Endothelial cell of umbilical vein (primary cell): ENCODE measurements at regions not wholly inside any gene's neighbourhood (a gene's known extent, or its start where the extent isn't known, plus 50 kb on each side); places are given as distances from the start of the nearest gene placed in this dataset.

ENCODE experiments used
- BruUV-seq: library from RNA; stranded (reverse); fragments of 400-500 nt; replicated peaks from 2 replicates; lab custom pipeline; 2021; lab: Mats Ljungman, UMichigan
- CTCF ChIA-PET: fragments of 300-600, 350-600 bp; sonication (Branson Sonifier 250); formaldehyde crosslinking; loops from one replicate; lab custom pipeline; 2021; ENCODE audit warnings: antibody characterized with exemption, inconsistent platforms; lab: Charles Lee
- POLR2A ChIA-PET: fragments of 300-600, 350-600 bp; sonication (Branson Sonifier 250); formaldehyde crosslinking; loops from one replicate; lab custom pipeline; 2021; ENCODE audit warnings: antibody characterized with exemption, inconsistent platforms; lab: Charles Lee
- DNase-seq: peaks from one replicate; pipeline ENCODE4 v3.0.0-alpha.2; 2011; ENCODE audit warnings: low read depth, low spot score
- FAIRE-seq: peaks from 2 replicates; lab custom pipeline; 2011; peaks lifted over from hg19 to GRCh38; lab: Jason Lieb, UNC
- H2AFZ ChIP-seq: 2 replicates; pipeline ENCODE4 v1.6.0; 2012; ENCODE audit warnings: low read depth, low read length, control low read depth, inconsistent platforms
- H3K27ac ChIP-seq: 2 replicates; pipeline ENCODE4 v1.5.1; 2011; ENCODE audit warnings: low read depth, mild to moderate bottlenecking, control low read depth, low read length, moderate library complexity; ENCODE audit not compliant: insufficient read depth
- H3K27me3 ChIP-seq, 2 experiments: 2 replicates each; pipeline versions ENCODE4 v1.6.0 to v1.6.1; 2011; ENCODE audit warnings: low read length in 2 of 2, mixed read lengths in 1 of 2; ENCODE audit not compliant: control insufficient read depth in 2 of 2, insufficient read depth in 2 of 2
- H3K36me3 ChIP-seq, 2 experiments: 2 replicates in 1 of 2; 3 replicates in 1 of 2; pipeline ENCODE4 v1.5.1; 2011; ENCODE audit warnings: low read length in 2 of 2, mild to moderate bottlenecking in 1 of 2, moderate library complexity in 1 of 2; ENCODE audit not compliant: control insufficient read depth in 2 of 2, insufficient read depth in 2 of 2; ENCODE audit errors: extremely low read depth in 1 of 2
- H3K4me1 ChIP-seq: 3 replicates; pipeline ENCODE4 v1.5.1; 2011; ENCODE audit warnings: mild to moderate bottlenecking, low read length; ENCODE audit not compliant: control insufficient read depth, insufficient read depth; ENCODE audit errors: extremely low read depth
- H3K4me2 ChIP-seq: 2 replicates; pipeline ENCODE4 v1.6.1; 2011; ENCODE audit warnings: low read length, control low read depth, mixed read lengths; ENCODE audit not compliant: insufficient read depth
- H3K4me3 ChIP-seq, 3 experiments: fragments of 200-600 bp in 1 of 3; sonication (generic), shearing (Covaris generic) in 1 of 3; replicated peaks in 1 of 3; 2 replicates each; pipeline ENCODE4 v1.5.1; 2011 to 2016; ENCODE audit warnings: control low read depth in 3 of 3, low read length in 3 of 3, mild to moderate bottlenecking in 2 of 3, inconsistent platforms in 1 of 3, low read depth in 1 of 3, moderate library complexity in 1 of 3; ENCODE audit not compliant: insufficient read depth in 1 of 3
- H3K79me2 ChIP-seq: 2 replicates; pipeline ENCODE4 v1.6.0; 2012; ENCODE audit warnings: low read length, inconsistent platforms; ENCODE audit not compliant: control insufficient read depth, insufficient read depth
- H3K9ac ChIP-seq: replicated peaks from 2 replicates; pipeline ENCODE3; 2011; ENCODE audit warnings: low read length, control low read depth; ENCODE audit not compliant: insufficient read depth; ENCODE audit errors: extremely low read depth
- H3K9me1 ChIP-seq: replicated peaks from 3 replicates; pipeline ENCODE4 v1.6.0; 2011; ENCODE audit warnings: mild to moderate bottlenecking, low read length; ENCODE audit not compliant: control insufficient read depth, insufficient read depth; ENCODE audit errors: extremely low read depth
- H3K9me3 ChIP-seq: replicated peaks from 2 replicates; pipeline ENCODE4 v1.5.1; 2012; ENCODE audit warnings: low read length, inconsistent platforms; ENCODE audit not compliant: control insufficient read depth, insufficient read depth
- H4K20me1 ChIP-seq: replicated peaks from 2 replicates; pipeline ENCODE3; 2011; ENCODE audit warnings: mild to moderate bottlenecking, low read length; ENCODE audit not compliant: control insufficient read depth, insufficient read depth; ENCODE audit errors: extremely low read depth
- CTCF ChIP-seq, 2 donors: IDR thresholded peaks; 1 replicate in 1 of 2; 2 replicates in 1 of 2; pipeline ENCODE4 v1.5.1; 2011; ENCODE audit warnings: low read length in 2 of 2, mild to moderate bottlenecking in 2 of 2, moderate library complexity in 2 of 2, control low read depth in 1 of 2, inconsistent platforms in 1 of 2, low read depth in 1 of 2; ENCODE audit not compliant: insufficient read depth in 1 of 2; ENCODE audit errors: extremely low read depth in 1 of 2
- EZH2 ChIP-seq: IDR thresholded peaks from 2 replicates; pipeline ENCODE4 v1.6.1; 2012; ENCODE audit warnings: borderline replicate concordance, low read depth, mild to moderate bottlenecking, moderate library complexity, low read length, inconsistent platforms; ENCODE audit not compliant: severe bottlenecking
- FOS ChIP-seq: IDR thresholded peaks from 2 replicates; pipeline ENCODE4 v1.6.1; 2011; ENCODE audit warnings: mild to moderate bottlenecking, low read length, moderate library complexity, borderline replicate concordance; ENCODE audit not compliant: insufficient read depth
- GATA2 ChIP-seq: IDR thresholded peaks from 2 replicates; pipeline ENCODE4 v1.7.0; 2011; ENCODE audit warnings: low read depth, mild to moderate bottlenecking, moderate library complexity, mixed read lengths, low read length; ENCODE audit not compliant: insufficient read length, insufficient read depth
- JUN ChIP-seq: IDR thresholded peaks from 2 replicates; pipeline ENCODE4 v1.6.1; 2011; ENCODE audit warnings: borderline replicate concordance, low read depth; ENCODE audit not compliant: insufficient read length, insufficient read depth
- MAX ChIP-seq: IDR thresholded peaks from 2 replicates; pipeline ENCODE4 v1.6.1; 2011; ENCODE audit not compliant: insufficient read depth, insufficient read length
- MYC ChIP-seq: IDR thresholded peaks from one replicate; pipeline ENCODE4 v1.6.1; 2011; ENCODE audit warnings: mild to moderate bottlenecking, low read depth, low read length
- POLR2A ChIP-seq: IDR thresholded peaks from 2 replicates; pipeline ENCODE4 v1.6.1; 2012; ENCODE audit warnings: low read depth, mild to moderate bottlenecking, control low read depth, low read length
- POLR2AphosphoS5 ChIP-seq: IDR thresholded peaks from 2 replicates; pipeline ENCODE4 v1.6.1; 2012; ENCODE audit warnings: low read depth, mild to moderate bottlenecking, control low read depth, low read length, moderate library complexity; ENCODE audit not compliant: insufficient read depth
- dilution Hi-C: fragments of 300-500 bp; cut with MboI; formaldehyde crosslinking; loops from one replicate; pipeline ENCODE4 v1.15.0; 2019; ENCODE audit warnings: low sequenced_read_pairs; ENCODE audit not compliant: extremely low pct_ligation_motif_present
- intact Hi-C: fragments of 100-400 bp; cut with micrococcal nuclease; formaldehyde crosslinking; loops from one replicate; pipeline ENCODE4 v1.10.0; 2022

- no peak overlapping the region for H2AFZ ChIP-seq
- FAIRE-seq, result no peak
- CTCF ChIA-PET, result no interaction called here
Observed at GRCh38 chr7:118777308-118777707, 552.8 kb downstream of the ANKRD7 start.

More at GRCh38 chr7:118777308-118777707, 552.8 kb downstream of the ANKRD7 start:
- H3K27ac ChIP-seq, result no peak overlapping the region
- dilution Hi-C loops (no loop called here), intact Hi-C loops (no loop called here)
- H3K79me2 ChIP-seq, result no peaks in the 10 kb centered on the region
- H3K36me3 ChIP-seq, result no peaks in the 10 kb centered on the region
- H3K9me3 ChIP-seq, result no peaks in the 10 kb centered on the region
- no peak for DNase-seq
- no peaks in the 10 kb centered on the region for H3K27me3 ChIP-seq
- TF ChIP-seq MYC, result no peak
- TF ChIP-seq FOS, result no peak
- TF ChIP-seq POLR2A, result no peak
- TF ChIP-seq CTCF (IDR thresholded peaks at IDR 0.05; ENCODE audit: extremely low read depth in 1 of 2, insufficient read depth in 1 of 2, low read depth in 1 of 2, low read length in 2 of 2), result no peak
- no peak for TF ChIP-seq MAX
- TF ChIP-seq EZH2, result no peak
- TF ChIP-seq JUN, result no peak
- TF ChIP-seq POLR2AphosphoS5, result no peak
- no peak for TF ChIP-seq GATA2
- H3K4me2 ChIP-seq, result no peak overlapping the region
- no peak overlapping the region for H3K9ac ChIP-seq
- H3K9me1 ChIP-seq, result no peaks in the 10 kb centered on the region
- POLR2A ChIA-PET, result no interaction called here
- H3K4me1 ChIP-seq, result no peaks in the 10 kb centered on the region
- no TSS peak for BruUV-seq
- no peaks in the 10 kb centered on the region for H4K20me1 ChIP-seq
- no peak overlapping the region for H3K4me3 ChIP-seq
